SK-N-SH treated with all-trans-retinoic acid at 6 μM for 48 hours (cell line): ENCODE measurements at regions not wholly inside any gene's neighbourhood (a gene's known extent, or its start where the extent isn't known, plus 50 kb on each side); places are given as distances from the start of the nearest gene placed in this dataset.

Experiments used
- ESRRG ChIP-seq: fragments of 250-450 bp; sonication (Bioruptor Pico); IDR thresholded peaks from 2 replicates; pipeline ENCODE4 v1.6.1; 2021; ENCODE audit warnings: mild to moderate bottlenecking
- PATZ1 ChIP-seq: fragments of 250-450 bp; sonication (Bioruptor Pico); IDR thresholded peaks from 2 replicates; pipeline ENCODE4 v1.8.0; 2020; ENCODE audit warnings: mild to moderate bottlenecking, moderate library complexity, borderline replicate concordance
- POU6F1 ChIP-seq: fragments of 250-450 bp; sonication (Bioruptor Pico); IDR thresholded peaks from 2 replicates; pipeline ENCODE4 v1.8.0; 2021; ENCODE audit warnings: low read depth, mild to moderate bottlenecking, moderate library complexity, borderline replicate concordance
- RARB ChIP-seq: fragments of 250-450 bp; sonication (Bioruptor Pico); IDR thresholded peaks from 2 replicates; pipeline ENCODE4 v1.8.0; 2021; ENCODE audit warnings: mild to moderate bottlenecking, moderate library complexity
- ZC3H10 ChIP-seq: fragments of 250-450 bp; sonication (Bioruptor Pico); IDR thresholded peaks from 2 replicates; pipeline ENCODE4 v1.5.1; 2021; ENCODE audit warnings: mild to moderate bottlenecking, moderate library complexity

DNA sequence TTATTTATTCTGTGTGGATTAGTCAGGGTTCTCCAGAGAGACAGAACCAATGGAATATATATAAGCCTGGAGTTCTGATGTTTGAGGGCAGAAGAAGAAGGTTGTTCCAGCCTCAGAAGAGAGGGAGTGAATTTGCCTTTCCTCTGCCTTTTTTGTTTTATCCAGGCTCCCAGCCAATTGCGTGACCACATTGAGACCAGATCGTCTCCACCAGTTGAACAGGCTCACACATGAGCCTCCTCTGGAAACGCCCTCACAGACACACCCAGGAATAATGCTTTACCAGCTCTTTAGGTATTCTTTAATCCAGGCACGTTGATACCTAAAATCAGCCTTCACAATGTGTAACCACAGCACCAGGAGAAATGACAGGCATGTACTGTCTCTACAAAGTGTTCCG lies 923.1 kb downstream of the TBL1XR1 start:
- TF ChIP-seq PATZ1 = no peak
- no peak for TF ChIP-seq POU6F1 (CRISPR knock-in tag)
- no peak for TF ChIP-seq RARB (CRISPR knock-in tag)
- TF ChIP-seq ZC3H10 (CRISPR knock-in tag) = no peak
- no peak for TF ChIP-seq ESRRG
